GM13977 (cell line): ENCODE measurements at regions not wholly inside any gene's neighbourhood (a gene's known extent, or its start where the extent isn't known, plus 50 kb on each side); places are given as distances from the start of the nearest gene placed in this dataset.

Experiments used
- DNase-seq: peaks from one replicate; pipeline ENCODE4 v3.0.0; 2012; ENCODE audit warnings: low spot score
- CTCF ChIP-seq: IDR thresholded peaks from 2 replicates; pipeline ENCODE4 v1.5.1; 2012; ENCODE audit warnings: mild to moderate bottlenecking, control low read depth; ENCODE audit not compliant: insufficient read depth; ENCODE audit errors: extremely low read depth, missing control alignments
- in situ Hi-C: fragments of 300-500 bp; cut with MboI; formaldehyde crosslinking; loops from one replicate; pipeline ENCODE4 v1.12.0; 2022; ENCODE audit warnings: low sequenced_read_pairs, low pct_unique_long_range_greater_than_20kb, mixed read lengths, inconsistent platforms; ENCODE audit not compliant: unreplicated experiment

GRCh38 chr9:78856781-78857180, 559.9 kb downstream of the PSAT1 start:
- no peak for DNase-seq
- TF ChIP-seq CTCF: no peak

GRCh38 chr9:78857373-78858225, 560.7 kb downstream of the PSAT1 start:
- in situ Hi-C loops: no loop called here
- no peak for DNase-seq
- TF ChIP-seq CTCF: no peak

More at GRCh38 chr9:78856781-78857180, 559.9 kb downstream of the PSAT1 start:
- in situ Hi-C loops: no loop called here

GRCh38 chr9:78858266-78858665, 561.3 kb downstream of the PSAT1 start:
- in situ Hi-C loops: no loop called here
- TF ChIP-seq CTCF: no peak
- DNase-seq: no peak

- in situ Hi-C loops: no loop called here
- no peak for DNase-seq
- peak; percentile 9 for TF ChIP-seq CTCF
Observed at GRCh38 chr9:78860801-78861475, 564.0 kb downstream of the PSAT1 start.

GRCh38 chr9:78863531-78863930, 566.6 kb downstream of the PSAT1 start:
- TF ChIP-seq CTCF: no peak
- in situ Hi-C loops: no loop called here
- DNase-seq: no peak

- DNase-seq: no peak
- TF ChIP-seq CTCF: no peak
- in situ Hi-C loops: no loop called here
Observed at GRCh38 chr9:78865737-78866136, 568.8 kb downstream of the PSAT1 start.
